GM18499 (cell line): ENCODE measurements at regions not wholly inside any gene's neighbourhood (a gene's known extent, or its start where the extent isn't known, plus 50 kb on each side); places are given as distances from the start of the nearest gene placed in this dataset.
A peak's percentile ranks its signal among the peaks of the same experiment; 100 is the strongest.
"Not testable (repeated sequence)": the region's sequence is repeated elsewhere in the genome, so short reads cannot be mapped to it uniquely, and the experiment has no call there.

Experiments
- ATAC-seq: cut with Tn5 transposase; IDR thresholded peaks from one replicate; pipeline ENCODE4 v1.9.1; 2021; ENCODE audit warnings: moderate number of reproducible peaks; ENCODE audit not compliant: insufficient read depth, unreplicated experiment

- no peak for ATAC-seq
Measured at GRCh38 chr6:87784690-87785089, 82.7 kb upstream of the AKIRIN2 start.

GRCh38 chr6:87784051-87784450 is 82.0 kb upstream of the AKIRIN2 start:
- no peak for ATAC-seq

- no peak for ATAC-seq
Measured at GRCh38 chr6:87779542-87779941, 77.5 kb upstream of the AKIRIN2 start.

GRCh38 chr6:87772597-87773530 is 70.8 kb upstream of the AKIRIN2 start:
- ATAC-seq = no peak

- ATAC-seq = no peak
Measured at GRCh38 chr6:87767478-87767877, 65.4 kb upstream of the AKIRIN2 start.

- no peak for ATAC-seq
Measured at GRCh38 chr6:87766211-87766610, 64.2 kb upstream of the AKIRIN2 start.

- no peak for ATAC-seq
Measured at GRCh38 chr6:87763901-87764300, 61.9 kb upstream of the AKIRIN2 start.

- no peak for ATAC-seq
Measured at GRCh38 chr6:87763276-87763675, 61.2 kb upstream of the AKIRIN2 start.

- ATAC-seq = no peak
Measured at GRCh38 chr6:87762116-87762515, 60.1 kb upstream of the AKIRIN2 start.

- ATAC-seq = no peak
Measured at GRCh38 chr6:87757792-87758191, 55.8 kb upstream of the AKIRIN2 start.

GRCh38 chr6:87756858-87757257 is 54.8 kb upstream of the AKIRIN2 start:
- peak; percentile 86 for ATAC-seq

- no peak for ATAC-seq
Measured at GRCh38 chr6:87755708-87756671, 54.0 kb upstream of the AKIRIN2 start.

GRCh38 chr6:87754828-87755227 is 52.8 kb upstream of the AKIRIN2 start:
- peak; percentile 53 for ATAC-seq

- ATAC-seq = no peak
Measured at GRCh38 chr6:87753131-87753685, 51.2 kb upstream of the AKIRIN2 start.

- ATAC-seq = not testable (repeated sequence)
Measured at GRCh38 chr6:87752503-87752902, 50.5 kb upstream of the AKIRIN2 start.
